NCI-H526 (cell line): ENCODE measurements at regions not wholly inside any gene's neighbourhood (a gene's known extent, or its start where the extent isn't known, plus 50 kb on each side); places are given as distances from the start of the nearest gene placed in this dataset.
"Not testable (repeated sequence)": the region's sequence is repeated elsewhere in the genome, so short reads cannot be mapped to it uniquely, and the experiment has no call there.

ENCODE experiments used
- DNase-seq, 2 experiments: peaks; one replicate each; lab custom pipeline; 2025; lab: John Stamatoyannopoulos, UW

GRCh38 chr18:62629031-62629430 is 86.3 kb upstream of the PHLPP1 start:
- no peak for DNase-seq

- no peak for DNase-seq
Observed at GRCh38 chr18:62631173-62631572, 84.2 kb upstream of the PHLPP1 start.

GRCh38 chr18:62632788-62633455 is 82.4 kb upstream of the PHLPP1 start:
- DNase-seq: no peak

- DNase-seq: no peak
Observed at GRCh38 chr18:62634458-62634857, 80.9 kb upstream of the PHLPP1 start.

GRCh38 chr18:62634979-62635630 is 80.2 kb upstream of the PHLPP1 start:
- DNase-seq: no peak

- DNase-seq: no peak
Observed at GRCh38 chr18:62637403-62637802, 77.9 kb upstream of the PHLPP1 start.

GRCh38 chr18:62637807-62638687 is 77.3 kb upstream of the PHLPP1 start:
- DNase-seq: peak in 1 of 2 experiments; percentile 42

GRCh38 chr18:62643181-62643580 is 72.2 kb upstream of the PHLPP1 start:
- DNase-seq: no peak

GRCh38 chr18:62644773-62645172 is 70.6 kb upstream of the PHLPP1 start:
- DNase-seq: no peak

- no peak for DNase-seq
Observed at GRCh38 chr18:62647179-62647578, 68.2 kb upstream of the PHLPP1 start.

- no peak for DNase-seq
Observed at GRCh38 chr18:62648045-62648678, 67.2 kb upstream of the PHLPP1 start.

- DNase-seq: no peak
Observed at GRCh38 chr18:62651276-62652056, 63.9 kb upstream of the PHLPP1 start.

- DNase-seq: not testable (repeated sequence)
Observed at GRCh38 chr18:62652057-62652629, 63.2 kb upstream of the PHLPP1 start.

GRCh38 chr18:62655520-62656219 is 59.7 kb upstream of the PHLPP1 start:
- DNase-seq: no peak

GRCh38 chr18:62658028-62658427 is 57.3 kb upstream of the PHLPP1 start:
- DNase-seq: no peak

- no peak for DNase-seq
Observed at GRCh38 chr18:62659698-62660097, 55.6 kb upstream of the PHLPP1 start.

GRCh38 chr18:62660691-62661090 is 54.6 kb upstream of the PHLPP1 start:
- no peak for DNase-seq

- no peak for DNase-seq
Observed at GRCh38 chr18:62663731-62664336, 51.5 kb upstream of the PHLPP1 start.

GRCh38 chr18:62664414-62664813 is 50.9 kb upstream of the PHLPP1 start:
- no peak for DNase-seq

GRCh38 chr18:62665188-62665587 is 50.2 kb upstream of the PHLPP1 start:
- DNase-seq: no peak
